Lung (tissue), 11 donors: ENCODE measurements at regions not wholly inside any gene's neighbourhood (a gene's known extent, or its start where the extent isn't known, plus 50 kb on each side); places are given as distances from the start of the nearest gene placed in this dataset.
"Not testable (repeated sequence)": the region's sequence is repeated elsewhere in the genome, so short reads cannot be mapped to it uniquely, and the experiment has no call there.

Source experiments
- ATAC-seq: fragments of 200-7000 bp; cut with Tn5 transposase; one replicate; pipeline ENCODE4 v1.9.1; 2020; ENCODE audit warnings: moderate number of reproducible peaks; ENCODE audit not compliant: insufficient read depth, low FRiP score
- DNase-seq, 3 donors: peaks; one replicate each; pipeline ENCODE4 v3.0.0-alpha.2; 2013 to 2017
- H3K27ac ChIP-seq, 2 donors: one replicate each; pipeline ENCODE4 v1.5.1; 2013; ENCODE audit warnings: mild to moderate bottlenecking in 2 of 2, moderate library complexity in 2 of 2, control low read depth in 1 of 2, inconsistent platforms in 1 of 2, low read depth in 1 of 2, low read length in 1 of 2
- H3K27me3 ChIP-seq, 3 donors: one replicate each; pipeline ENCODE4 v1.5.1; 2013; ENCODE audit warnings: low read length in 2 of 3; ENCODE audit not compliant: control insufficient read depth in 3 of 3, insufficient read depth in 3 of 3
- H3K36me3 ChIP-seq, 4 donors: one replicate each; pipeline ENCODE4 v1.5.1; 2013; ENCODE audit warnings: low read length in 4 of 4, mild to moderate bottlenecking in 1 of 4, moderate library complexity in 1 of 4; ENCODE audit not compliant: control insufficient read depth in 4 of 4, insufficient read depth in 4 of 4
- H3K4me1 ChIP-seq, 5 donors: one replicate each; pipeline ENCODE4 v1.5.1; 2013; ENCODE audit warnings: low read length in 5 of 5, mild to moderate bottlenecking in 2 of 5, moderate library complexity in 1 of 5; ENCODE audit not compliant: control insufficient read depth in 5 of 5, insufficient read depth in 5 of 5
- H3K4me3 ChIP-seq: one replicate; pipeline ENCODE4 v1.5.1; 2013; ENCODE audit warnings: mild to moderate bottlenecking, control low read depth, moderate library complexity
- H3K9ac ChIP-seq, 2 donors: one replicate each; pipeline ENCODE4 v1.5.1; 2013; ENCODE audit warnings: low read length in 2 of 2, control low read depth in 1 of 2; ENCODE audit not compliant: insufficient read depth in 1 of 2
- H3K9me3 ChIP-seq, 4 donors: one replicate each; pipeline ENCODE4 v1.5.1; 2013; ENCODE audit warnings: low read length in 3 of 4, mild to moderate bottlenecking in 1 of 4, moderate library complexity in 1 of 4; ENCODE audit not compliant: control insufficient read depth in 4 of 4, insufficient read depth in 3 of 4
- WGBS, 2 donors: extraction: QIAGEN DNeasy Blood & Tissue Kit; methylation state at CpG; one replicate each; pipeline ENCODE4 v1.1.7; 2013; 5-methylcytosine and 5-hydroxymethylcytosine counted together
- TF ChIP-seq, protein P1 (sequence below): IDR thresholded peaks from 2 replicates; pipeline ENCODE4 v1.5.1; 2012; ENCODE audit warnings: mild to moderate bottlenecking; ENCODE audit errors: control extremely low read depth, extremely low read depth
- donor health status: control.
- donor health status: control.
- donor health status: Bipolar disorder and iron deficiency.
- donor health status: healthy.
- donor health status: DM: yes; HTN: yes; CAD: no.

GRCh38 chr1:213337025-213337678 is 286.1 kb downstream of the RPS6KC1 start:
- TF ChIP-seq, protein P1, sequence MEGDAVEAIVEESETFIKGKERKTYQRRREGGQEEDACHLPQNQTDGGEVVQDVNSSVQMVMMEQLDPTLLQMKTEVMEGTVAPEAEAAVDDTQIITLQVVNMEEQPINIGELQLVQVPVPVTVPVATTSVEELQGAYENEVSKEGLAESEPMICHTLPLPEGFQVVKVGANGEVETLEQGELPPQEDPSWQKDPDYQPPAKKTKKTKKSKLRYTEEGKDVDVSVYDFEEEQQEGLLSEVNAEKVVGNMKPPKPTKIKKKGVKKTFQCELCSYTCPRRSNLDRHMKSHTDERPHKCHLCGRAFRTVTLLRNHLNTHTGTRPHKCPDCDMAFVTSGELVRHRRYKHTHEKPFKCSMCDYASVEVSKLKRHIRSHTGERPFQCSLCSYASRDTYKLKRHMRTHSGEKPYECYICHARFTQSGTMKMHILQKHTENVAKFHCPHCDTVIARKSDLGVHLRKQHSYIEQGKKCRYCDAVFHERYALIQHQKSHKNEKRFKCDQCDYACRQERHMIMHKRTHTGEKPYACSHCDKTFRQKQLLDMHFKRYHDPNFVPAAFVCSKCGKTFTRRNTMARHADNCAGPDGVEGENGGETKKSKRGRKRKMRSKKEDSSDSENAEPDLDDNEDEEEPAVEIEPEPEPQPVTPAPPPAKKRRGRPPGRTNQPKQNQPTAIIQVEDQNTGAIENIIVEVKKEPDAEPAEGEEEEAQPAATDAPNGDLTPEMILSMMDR: no peak
- Histone ChIP-seq H3K4me3 (no peak overlapping the region), H3K9me3 (peaks cover 0 to 3% (median 0%) of the 10 kb centered on the region in 4 donors), H3K36me3 (no peaks in the 10 kb centered on the region), H3K9ac (no peak overlapping the region), H3K27ac (no peak overlapping the region), H3K4me1 (no peaks in the 10 kb centered on the region), H3K27me3 (no peaks in the 10 kb centered on the region)
- DNase-seq (no peak), ATAC-seq (no peak)
- WGBS, 2 donors: 91 to 92% methylated on average over 3 of the region's 3 CpGs

- 74 to 80% methylated on average over 3 of the region's 3 CpGs for WGBS, 2 donors
- ATAC-seq (no peak), DNase-seq (no peak)
- H3K27me3 ChIP-seq: no peaks in the 10 kb centered on the region
- H3K9me3 ChIP-seq: peaks cover 0 to 3% (median 0%) of the 10 kb centered on the region in 4 donors
- H3K4me1 ChIP-seq: no peaks in the 10 kb centered on the region
- H3K9ac ChIP-seq: no peak overlapping the region
- TF ChIP-seq, protein P1: no peak
- H3K36me3 ChIP-seq: no peaks in the 10 kb centered on the region
- no peak overlapping the region for H3K27ac ChIP-seq
- no peak overlapping the region for H3K4me3 ChIP-seq
Observed at GRCh38 chr1:213340593-213340992, 289.6 kb downstream of the RPS6KC1 start.

GRCh38 chr1:213345621-213346020 is 294.6 kb downstream of the RPS6KC1 start:
- DNase-seq: peak in 1 of 3 donors; percentile 27
- Histone ChIP-seq H3K9ac (no peak overlapping the region), H3K36me3 (no peaks in the 10 kb centered on the region), H3K27ac (no peak overlapping the region), H3K4me3 (no peak overlapping the region), H3K9me3 (peaks cover 0 to 3% (median 0%) of the 10 kb centered on the region in 4 donors), H3K4me1 (no peaks in the 10 kb centered on the region), H3K27me3 (no peaks in the 10 kb centered on the region)
- no peak for ATAC-seq
- TF ChIP-seq, protein P1: no peak
- 89 to 92% methylated on average over 1 of the region's 1 CpG for WGBS, 2 donors

GRCh38 chr1:213357403-213357802 is 306.4 kb downstream of the RPS6KC1 start:
- ATAC-seq (no peak), DNase-seq (no peak)
- Histone ChIP-seq H3K9me3 (peaks cover 0 to 2% (median 1%) of the 10 kb centered on the region in 4 donors), H3K27ac (no peak overlapping the region), H3K9ac (no peak overlapping the region), H3K4me1 (no peaks in the 10 kb centered on the region), H3K27me3 (no peaks in the 10 kb centered on the region), H3K4me3 (no peak overlapping the region), H3K36me3 (no peaks in the 10 kb centered on the region)
- TF ChIP-seq, protein P1: no peak
- 95% methylated on average over 5 of the region's 5 CpGs for WGBS, 2 donors

- not testable (repeated sequence) for H3K9ac ChIP-seq, H3K27ac ChIP-seq, ATAC-seq, H3K36me3 ChIP-seq, H3K9me3 ChIP-seq, H3K4me1 ChIP-seq, H3K4me3 ChIP-seq, H3K27me3 ChIP-seq, DNase-seq
- 71 to 81% methylated on average over 1 of the region's 1 CpG for WGBS, 2 donors
Observed at GRCh38 chr1:213358368-213358767, 307.3 kb downstream of the RPS6KC1 start.
